ENCODE measurements at regions not wholly inside any gene's neighbourhood (a gene's known extent, or its start where the extent isn't known, plus 50 kb on each side); places are given as distances from the start of the nearest gene placed in this dataset.
"Not testable (repeated sequence)": the region's sequence is repeated elsewhere in the genome, so short reads cannot be mapped to it uniquely, and the experiment has no call there.

DNA sequence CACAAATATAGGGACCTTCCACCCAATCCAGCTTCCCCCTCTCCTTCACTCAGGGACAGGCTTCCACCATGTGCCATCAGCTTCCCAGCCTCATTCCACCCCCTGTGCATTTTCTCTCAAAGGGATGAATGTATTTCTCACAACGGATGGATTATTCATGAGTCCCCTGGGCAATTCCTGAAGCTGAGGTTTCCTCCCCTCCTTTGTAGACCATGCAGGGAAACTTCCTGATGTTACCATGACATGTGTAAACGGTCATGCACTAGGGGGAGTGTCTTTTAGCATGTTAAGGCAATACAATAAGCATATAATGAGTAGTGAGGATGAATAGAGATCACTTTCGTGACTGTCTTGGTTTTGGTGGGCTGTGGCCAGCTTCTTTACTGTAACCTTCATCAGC lies 706.8 kb downstream of the TMEM121 start:
- DNase-seq: not testable (repeated sequence)

DNA sequence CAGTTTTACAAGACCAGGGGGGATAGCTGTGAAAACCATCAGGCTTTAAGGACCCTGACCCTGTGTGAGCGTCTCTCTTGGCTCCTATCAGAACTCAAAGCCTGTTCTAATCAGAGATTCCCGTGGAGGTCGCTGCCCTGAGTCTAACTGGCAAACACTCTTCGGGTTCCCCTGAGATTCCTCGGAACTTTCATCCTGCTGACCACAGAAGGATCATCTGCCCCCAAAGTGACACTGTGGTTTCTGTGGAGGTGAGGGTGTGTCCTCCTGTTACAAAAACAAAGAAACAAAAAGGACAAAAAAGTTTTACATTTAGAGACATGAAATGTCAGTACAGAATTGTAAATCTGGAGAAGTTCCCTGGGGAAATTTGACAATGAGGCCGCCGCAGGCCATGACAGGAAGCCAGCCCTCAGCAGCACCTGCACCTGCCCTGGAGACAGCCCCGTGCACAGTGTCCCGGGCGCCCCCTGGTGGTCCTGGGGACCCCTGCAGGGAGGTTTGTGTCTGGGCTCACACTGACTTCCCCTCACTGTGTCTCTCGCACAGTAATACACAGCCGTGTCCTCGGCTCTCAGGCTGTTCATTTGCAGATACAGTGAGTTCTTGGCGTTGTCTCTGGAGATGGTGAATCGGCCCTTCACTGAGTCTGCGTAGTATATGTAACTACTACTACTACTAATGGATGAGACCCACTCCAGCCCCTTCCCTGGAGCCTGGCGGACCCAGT lies 708.3 kb downstream of the TMEM121 start:
- not testable (repeated sequence) for DNase-seq

DNA sequence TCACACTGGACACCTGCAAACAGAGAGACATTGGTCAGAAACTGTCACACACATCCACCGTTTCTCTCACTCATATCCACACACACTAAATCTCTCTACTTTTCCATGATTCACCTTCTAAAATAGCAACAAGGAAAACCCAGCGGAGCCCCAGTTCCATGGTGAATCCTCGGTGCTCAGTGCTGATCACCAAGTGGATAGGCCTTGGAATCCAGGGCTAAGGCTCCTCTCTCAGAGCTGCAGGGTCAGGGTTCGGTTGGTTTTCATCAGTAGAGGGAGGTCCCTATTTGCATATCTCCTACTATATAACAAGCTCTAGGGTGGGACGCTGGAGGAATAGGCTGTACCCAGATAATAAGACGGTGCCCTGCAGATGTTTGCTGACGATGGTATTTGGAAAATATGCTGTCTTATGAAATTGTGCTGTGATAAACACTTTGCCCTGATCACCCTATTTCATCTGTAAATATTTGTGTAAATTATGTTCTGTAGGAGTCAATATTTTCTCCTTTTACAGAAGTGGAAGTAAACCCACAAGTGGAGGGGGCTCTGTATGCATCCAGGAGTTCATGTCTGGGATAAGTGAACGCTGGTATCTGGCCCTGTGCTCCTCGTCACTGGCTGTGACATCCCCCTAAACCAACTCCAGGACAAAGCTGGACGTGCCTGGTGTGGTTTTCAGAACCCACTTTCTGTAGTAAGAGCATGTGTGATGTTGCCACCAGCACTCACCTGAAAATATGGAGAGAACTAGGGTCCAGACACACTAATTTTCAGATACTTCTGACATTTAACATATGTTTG lies 709.2 kb downstream of the TMEM121 start:
- DNase-seq: no peak

DNA sequence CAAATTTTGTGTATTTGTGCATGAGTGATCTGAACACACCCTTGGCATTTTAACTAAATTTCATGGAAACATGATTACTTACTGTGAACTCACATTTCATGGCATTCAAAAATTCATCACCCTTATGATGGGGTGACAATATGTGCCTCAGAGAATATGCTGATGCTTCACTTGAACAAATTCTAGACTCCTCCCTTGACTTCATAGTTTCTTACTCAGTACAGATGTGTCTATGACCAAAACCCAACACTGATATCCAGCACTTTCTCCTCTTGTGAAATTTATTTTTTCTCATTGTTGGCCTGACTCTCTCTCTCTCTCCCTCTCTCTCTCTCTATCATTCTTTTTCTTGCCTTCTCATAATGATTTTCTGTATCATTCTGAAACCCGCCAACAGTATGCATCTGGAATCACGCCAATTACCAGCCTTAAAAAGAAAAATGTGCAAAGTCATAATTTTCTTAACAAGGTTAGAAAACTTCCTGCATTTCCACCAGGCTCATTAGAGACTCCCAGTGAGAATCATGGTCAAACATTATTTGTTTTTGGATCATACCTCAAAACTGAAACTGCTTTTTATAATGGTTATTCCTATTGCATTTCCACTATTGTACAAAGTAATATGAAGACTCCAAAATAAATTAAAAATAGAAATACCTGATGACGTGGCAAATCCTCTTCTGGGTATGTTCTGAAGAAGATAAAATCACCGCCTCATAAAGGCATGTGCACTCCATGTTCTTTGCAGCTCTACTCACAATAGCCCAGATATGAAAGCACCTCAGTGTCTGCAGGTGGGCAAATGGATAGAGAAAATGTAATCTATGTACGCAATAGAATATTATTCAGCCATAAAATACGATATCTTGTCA lies 722.2 kb downstream of the TMEM121 start:
- no peak for DNase-seq

DNA sequence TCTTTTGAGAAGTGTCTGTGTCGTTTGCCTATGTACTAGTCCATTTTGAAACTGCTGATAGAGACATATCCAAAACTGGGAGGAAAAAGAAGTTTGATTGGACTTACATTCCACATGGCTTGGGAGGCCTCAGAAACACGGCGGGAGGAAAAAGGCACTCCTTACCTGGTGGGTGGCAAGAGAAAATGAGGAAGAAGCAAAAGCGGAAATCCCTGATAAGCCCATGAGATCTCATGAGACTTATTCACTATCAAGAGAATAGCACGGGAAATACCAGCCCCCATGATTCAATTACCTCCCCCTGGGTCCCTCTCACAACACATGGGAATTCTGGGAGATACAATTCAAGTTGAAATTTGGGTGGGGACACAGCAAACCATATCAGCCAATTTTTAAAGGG lies 727.6 kb downstream of the TMEM121 start:
- not testable (repeated sequence) for DNase-seq

DNA sequence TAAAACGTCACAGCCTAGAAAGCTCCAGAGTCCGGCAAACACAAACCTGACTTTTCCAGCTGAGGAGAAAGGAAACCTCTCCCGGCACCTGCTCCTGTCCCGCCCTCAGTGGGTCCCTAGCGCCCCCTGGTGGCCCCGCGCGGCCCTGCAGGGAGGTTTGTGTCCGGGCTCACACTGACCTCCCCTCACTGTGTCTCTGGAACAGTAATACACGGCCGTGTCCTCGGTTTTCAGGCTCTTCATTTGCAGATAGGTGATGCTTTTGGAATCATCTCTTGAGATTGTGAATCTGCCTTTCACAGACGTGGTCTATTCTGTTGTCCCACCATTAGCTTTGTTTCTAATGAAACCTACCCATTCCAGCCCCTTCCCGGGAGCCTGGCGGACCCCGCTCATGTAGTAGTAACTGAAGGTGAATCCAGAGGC lies 731.2 kb downstream of the TMEM121 start:
- DNase-seq: not testable (repeated sequence)

DNA sequence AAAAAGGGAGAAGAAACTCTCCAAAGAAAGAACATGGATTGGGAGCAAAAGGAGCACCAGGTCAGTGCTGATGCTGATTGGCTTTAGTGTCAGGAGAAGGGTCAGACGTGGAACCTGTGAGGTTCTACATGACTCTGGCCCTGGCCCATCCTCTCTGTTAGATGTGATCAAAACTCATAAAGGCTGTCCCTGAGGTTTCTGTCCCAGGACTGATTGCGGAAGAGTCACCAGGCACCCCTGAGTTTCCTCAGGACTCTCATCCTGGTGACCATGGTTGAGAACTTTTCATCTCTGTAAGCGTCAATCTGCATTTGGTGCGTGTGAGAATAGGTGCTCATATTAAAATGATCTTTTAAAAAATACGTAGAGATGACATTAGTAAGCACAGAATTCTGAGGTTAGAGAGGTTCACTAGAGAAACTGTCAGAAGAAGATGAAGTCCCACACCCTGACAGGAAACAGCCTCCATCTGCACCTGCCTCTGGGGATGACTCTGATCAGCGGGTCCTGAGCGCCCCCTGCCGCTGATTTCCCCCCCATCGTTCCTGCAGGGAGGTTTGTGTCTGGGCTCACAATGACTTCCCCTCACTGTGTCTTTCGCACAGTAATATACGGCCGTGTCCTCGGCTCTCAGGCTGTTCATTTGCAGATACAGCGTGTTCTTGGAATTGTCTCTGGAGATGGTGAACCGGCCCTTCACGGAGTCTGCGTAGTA lies 741.8 kb downstream of the TMEM121 start:
- DNase-seq: no peak

DNA sequence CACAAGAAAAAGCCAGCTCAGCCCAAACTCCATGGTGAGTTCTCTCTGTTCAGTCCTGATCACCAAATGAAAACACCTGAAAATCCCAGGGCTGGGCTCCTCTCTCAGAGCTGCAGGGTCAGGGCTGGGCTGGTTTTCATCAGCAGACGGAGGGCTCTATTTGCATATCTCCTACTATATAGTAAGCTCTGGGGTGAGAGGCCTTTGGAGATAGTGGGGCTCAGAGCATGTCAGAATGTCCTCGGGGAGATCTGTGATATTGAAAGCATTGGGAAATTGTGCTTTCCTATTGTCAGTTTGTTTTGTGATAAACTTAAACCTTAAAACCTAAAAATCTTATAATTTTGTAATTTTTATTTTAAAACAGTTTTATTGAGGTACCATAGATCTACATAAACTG lies 742.6 kb downstream of the TMEM121 start:
- DNase-seq: no peak

DNA sequence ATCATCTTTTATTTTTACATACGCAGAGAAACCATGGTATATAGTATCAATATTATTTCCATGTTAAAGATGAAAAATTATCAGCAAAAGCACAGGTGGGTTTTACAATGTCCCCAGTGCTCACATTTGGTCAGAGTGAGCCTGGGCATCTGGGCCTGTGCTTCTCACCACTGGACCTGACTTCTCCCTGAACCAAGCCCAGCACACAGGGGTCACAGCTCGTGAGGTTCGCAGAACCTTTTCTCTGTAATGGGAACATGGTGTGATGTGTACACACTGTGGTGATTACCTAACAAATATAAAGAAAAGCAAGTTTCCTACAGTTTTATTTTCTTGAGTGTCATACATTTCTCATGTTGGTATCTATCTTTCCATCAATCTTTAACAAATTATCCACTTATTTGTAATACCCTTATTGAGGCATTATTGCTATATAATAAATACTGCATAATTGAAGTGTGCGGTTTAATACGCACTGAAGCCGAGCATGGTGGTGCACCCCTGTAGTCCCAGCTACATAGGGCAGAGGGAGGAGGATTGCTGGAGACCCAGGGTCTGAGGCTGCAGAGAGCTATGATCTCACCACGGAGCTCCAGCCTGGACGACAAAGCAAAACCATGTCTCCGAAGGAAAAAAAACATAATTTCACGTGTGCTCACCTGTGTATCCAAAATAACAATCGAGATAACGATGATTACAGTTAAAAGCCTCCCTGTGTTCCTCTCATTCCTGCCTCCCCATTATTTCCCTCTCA lies 743.2 kb downstream of the TMEM121 start:
- no peak for DNase-seq

DNA sequence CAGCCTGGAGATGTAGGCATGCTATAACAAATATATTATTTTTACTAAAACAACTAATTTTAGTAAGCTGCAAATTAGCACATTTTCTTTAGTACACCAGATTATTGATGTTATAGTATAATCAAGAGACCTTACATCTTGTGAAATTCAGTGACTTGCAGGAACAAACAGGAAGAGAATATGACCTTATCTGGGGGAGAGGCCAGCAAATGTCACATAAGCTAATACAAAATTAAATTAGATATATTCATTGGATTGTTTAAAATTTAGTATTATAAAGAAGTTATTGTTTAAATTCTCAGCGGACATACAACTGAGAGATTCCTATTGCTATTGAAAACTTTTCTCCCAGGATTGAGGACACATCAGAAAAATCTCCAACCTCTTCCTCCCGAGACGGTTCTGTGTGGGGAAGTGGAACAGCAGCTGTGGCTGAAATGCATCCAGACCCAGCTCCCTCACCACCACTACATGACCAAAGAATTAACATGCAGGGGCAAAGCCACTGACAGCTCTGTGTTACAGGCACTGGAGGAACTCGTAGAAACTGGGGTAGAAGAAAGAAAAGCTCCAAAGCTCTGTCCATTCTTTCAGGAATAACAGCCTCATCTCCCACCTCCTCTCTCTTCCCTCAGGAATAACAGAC lies 744.2 kb downstream of the TMEM121 start:
- not testable (repeated sequence) for DNase-seq

DNA sequence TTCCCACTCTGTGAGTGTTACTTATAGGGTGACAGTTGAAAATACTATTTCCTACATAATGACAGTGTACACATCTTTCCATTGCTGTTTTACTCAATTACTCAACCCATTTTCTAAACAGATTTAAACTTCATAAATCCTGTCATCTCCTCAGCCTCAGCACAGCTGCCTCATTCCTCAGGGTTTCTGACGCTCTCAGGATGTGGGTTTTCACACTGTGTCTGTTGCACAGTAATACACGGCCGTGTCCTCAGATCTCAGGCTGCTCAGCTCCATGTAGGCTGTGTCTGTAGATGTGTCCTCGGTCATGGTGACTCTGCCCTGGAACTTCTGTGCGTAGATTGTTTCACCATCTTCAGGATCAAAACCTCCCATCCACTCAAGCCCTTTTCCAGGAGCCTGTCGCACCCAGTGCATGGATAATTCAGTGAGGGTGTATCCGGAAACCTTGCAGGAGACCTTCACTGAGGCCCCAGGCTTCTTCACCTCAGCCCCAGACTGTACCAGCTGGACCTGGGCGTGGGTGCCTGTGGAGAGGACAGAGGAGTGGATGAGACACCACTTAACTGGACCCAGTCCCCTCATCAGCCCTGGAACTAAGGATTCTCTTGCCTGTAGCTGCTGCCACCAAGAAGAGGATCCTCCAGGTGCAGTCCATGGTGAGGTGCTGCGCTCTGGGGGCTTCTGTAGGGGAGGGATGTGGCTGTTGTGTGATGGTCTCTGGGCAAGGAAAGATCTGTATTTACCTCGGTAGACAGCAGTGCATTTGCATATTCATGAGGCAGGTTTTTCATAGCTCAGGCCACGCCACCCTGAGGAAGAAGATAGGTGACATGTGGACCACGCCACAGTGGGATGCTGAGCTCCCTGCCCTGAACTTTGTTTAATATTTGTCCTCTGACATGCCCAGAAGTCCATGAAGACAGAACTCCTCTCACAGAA lies 750.2 kb downstream of the TMEM121 start:
- no peak for DNase-seq

DNA sequence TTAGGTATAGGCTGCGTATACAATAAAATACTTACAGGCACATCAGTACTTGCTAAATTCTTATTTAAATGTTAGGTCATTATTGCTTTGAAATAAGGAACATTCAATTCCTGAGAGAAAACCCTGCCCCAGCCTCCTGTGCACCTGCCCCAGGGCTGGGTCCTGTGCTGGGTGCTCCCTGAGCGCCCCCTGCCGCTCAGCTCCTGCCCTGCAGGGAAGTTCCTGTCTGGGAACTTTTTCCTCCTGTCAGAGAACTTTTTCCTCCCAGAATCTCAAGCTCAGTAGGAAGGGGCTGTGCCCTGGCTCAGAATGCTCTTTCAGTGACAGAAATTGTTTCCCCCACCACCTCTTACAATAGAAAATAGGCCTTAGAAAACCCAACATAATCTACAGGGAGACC lies 751.1 kb downstream of the TMEM121 start:
- no peak for DNase-seq

DNA sequence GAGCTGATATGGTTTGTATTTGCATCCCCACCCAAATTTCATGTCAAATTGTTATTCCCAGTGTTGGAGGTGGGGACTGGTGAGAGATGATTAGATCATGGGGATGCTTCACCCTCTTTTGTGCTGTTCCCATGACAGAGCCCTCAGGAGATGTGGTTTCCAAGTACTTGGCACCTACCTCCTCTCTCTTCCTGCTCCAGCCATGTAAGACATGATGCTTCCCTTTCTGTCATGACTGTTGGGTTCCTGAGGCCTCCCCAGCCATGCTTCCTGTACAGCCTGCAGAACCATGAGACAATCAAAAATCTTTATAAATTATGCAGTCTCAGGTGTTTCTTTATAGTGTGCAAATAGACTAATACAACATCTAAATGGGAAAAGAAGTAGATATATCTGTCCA lies 754.5 kb downstream of the TMEM121 start:
- DNase-seq: no peak

DNA sequence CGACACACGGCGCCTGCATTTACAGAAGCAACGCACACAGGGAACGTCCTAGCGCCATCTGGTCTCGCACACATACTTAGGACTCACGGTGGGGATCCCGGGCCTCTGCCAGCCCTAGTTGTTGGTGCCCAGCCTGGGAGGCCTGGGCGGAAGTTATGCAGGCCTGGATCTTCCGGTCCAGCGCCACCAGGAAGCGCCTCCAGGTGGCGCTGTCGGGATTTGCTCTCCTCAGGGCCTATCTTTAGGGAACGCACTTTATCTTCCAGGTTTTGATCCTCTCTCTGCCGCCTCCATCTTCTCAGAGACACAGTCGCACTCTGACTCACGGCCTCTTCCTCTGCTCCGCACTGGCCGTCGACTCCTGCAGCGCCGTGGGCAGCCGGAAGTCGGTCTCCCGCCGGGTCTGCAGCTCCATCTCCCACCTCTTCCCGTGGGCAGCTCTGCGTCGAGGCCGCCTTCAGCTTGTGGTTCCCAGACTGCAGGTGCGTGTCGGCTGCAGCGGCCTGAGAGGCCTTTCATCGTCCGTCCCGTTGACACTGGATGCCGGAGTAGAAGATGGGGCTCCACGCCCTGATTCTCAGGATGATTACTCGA lies 760.4 kb downstream of the TMEM121 start:
- no peak for DNase-seq

DNA sequence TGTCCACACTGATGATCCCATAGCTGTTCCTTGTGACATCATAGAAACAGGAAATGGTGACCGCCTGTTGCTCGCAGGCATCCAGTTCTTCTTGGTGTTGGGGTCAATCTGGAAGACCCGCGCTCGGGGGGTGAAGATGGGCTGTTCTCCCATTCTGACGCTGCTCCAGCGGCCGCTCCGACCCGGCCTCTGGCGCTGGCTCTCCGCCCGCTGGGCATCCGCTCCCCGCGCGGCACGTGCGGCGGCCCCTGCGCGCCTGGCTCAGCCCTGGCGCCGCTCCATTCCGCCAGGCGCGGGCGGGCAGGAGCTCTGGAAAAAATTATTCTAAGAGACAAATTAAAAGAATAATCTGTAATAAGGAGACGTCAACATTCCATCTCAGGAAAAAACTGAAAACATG lies 761.1 kb downstream of the TMEM121 start:
- DNase-seq: no peak

DNA sequence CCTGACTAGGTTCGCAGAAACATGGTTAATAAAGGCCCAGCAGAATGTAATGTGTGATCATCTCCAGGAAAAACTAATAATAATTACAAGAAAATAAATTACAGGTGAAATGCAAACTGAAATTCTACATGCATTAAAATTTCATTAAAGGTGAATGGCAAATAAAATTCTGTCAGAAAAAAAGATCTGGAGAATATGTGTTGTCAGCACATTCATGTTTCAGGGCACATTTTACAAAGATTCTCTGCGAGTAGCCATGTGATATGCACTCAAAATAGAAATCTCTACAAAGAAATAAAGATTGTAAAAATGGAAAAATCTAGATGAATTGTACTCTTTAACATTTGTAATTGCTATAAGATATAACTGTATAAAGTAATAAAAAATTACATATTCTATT lies 765.2 kb downstream of the TMEM121 start:
- no peak for DNase-seq

DNA sequence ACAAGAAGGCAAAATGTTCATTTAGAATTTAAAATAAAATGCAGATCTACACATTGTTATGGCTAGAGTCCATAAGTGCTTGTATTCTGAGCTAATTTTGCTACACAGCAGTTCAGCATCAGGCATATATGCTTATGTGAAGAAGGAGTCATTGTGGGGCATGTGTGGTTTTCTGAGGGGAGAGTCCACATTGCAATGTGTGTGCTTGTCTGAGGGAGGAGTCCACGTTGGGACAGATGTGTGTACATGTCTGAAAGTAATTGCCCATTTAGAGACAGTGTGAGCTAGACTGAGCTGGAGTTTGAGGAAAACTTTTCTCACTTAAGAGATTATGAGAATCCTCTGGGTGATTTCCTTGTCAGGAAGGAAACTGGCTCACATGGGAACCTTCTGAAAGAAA lies 767.9 kb downstream of the TMEM121 start:
- no peak for DNase-seq

DNA sequence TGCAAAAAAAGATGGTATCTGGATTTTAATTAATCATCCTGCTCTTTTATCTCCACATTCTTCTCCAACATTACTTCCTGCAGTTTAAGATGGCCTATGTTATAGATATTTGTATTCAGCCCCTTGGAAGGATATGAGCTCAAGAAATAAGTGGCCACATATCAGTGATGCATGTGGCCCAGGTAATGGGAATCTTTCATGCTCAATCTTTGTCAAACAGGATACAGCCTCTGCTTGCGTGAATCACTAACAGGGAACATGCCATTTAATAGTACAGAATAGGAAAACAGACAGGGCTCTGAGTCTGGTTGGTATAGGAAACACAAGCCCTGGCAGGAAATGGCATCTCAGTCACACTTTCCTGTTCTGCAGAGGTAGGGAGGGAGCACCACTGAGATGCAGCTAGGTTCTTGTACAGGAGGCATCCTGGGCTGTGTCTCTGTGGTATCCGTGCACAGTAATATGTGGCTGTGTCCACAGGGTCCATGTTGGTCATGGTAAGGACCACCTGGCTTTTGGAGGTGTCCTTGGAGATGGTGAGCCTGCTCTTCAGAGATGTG lies 774.6 kb downstream of the TMEM121 start:
- DNase-seq: not testable (repeated sequence)

DNA sequence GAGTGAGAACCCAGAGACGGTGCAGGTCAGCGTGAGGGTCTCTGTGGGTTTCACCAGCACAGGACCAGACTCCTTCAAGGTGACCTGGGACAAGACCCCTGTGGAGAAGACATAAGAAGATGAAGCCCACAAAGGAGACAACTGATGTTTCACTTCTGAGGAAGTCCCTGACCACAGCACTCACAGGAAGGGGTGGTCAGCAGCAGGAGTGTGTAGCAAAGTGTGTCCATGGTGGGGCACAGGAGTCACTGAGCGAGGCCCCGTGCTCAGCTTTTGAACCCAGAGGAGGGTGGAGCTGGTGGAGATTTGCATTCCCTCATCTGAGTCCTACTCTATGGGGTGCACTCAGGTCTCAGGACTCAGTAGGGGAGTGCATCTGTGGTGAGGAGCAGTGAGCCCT lies 775.2 kb downstream of the TMEM121 start:
- not testable (repeated sequence) for DNase-seq

Measured in right hindlimb (tissue), 1 donor.